ENCODE measurements at regions not wholly inside any gene's neighbourhood (a gene's known extent, or its start where the extent isn't known, plus 50 kb on each side); places are given as distances from the start of the nearest gene placed in this dataset.

GRCh38 chr4:24742335-24742734 lies 53.0 kb upstream of the SOD3 start:
- Histone ChIP-seq H3K4me1 (ENCODE audit: control insufficient read depth, insufficient read depth, low read length) (no peaks in the 10 kb centered on the region), H3K56ac (ENCODE audit: extremely low read depth, insufficient read depth, low read length) (no peak overlapping the region), H3K36me3 (ENCODE audit: control insufficient read depth, insufficient read depth, low read length) (no peaks in the 10 kb centered on the region), H3K9me3 (ENCODE audit: control insufficient read depth, insufficient read depth, low read length) (peaks cover 7% of the 10 kb centered on the region), H4K8ac (ENCODE audit: low read depth in 2 of 2, low read length in 2 of 2) (no peak overlapping the region), H3K14ac (replicated peaks; ENCODE audit: low read depth, low read length) (no peak overlapping the region), H2BK15ac (ENCODE audit: low read depth, low read length) (no peak overlapping the region), H3K9ac (ENCODE audit: low read depth, low read length) (no peak overlapping the region), H3K79me1 (ENCODE audit: low read depth in 1 of 2, low read length in 2 of 2) (no peaks in the 10 kb centered on the region), H2AFZ (replicated peaks; ENCODE audit: low read length, poor library complexity) (no peak overlapping the region), H4K91ac (ENCODE audit: insufficient read depth, low read depth, low read length) (no peak overlapping the region), H3K9me1 (ENCODE audit: insufficient read depth, low read length) (no peaks in the 10 kb centered on the region), H3K27ac (ENCODE audit: insufficient read depth, low read length) (no peak overlapping the region), H3K4me3 (ENCODE audit: insufficient read depth, low read depth, low read length) (no peak overlapping the region), H4K20me1 (ENCODE audit: insufficient read depth, low read length) (no peaks in the 10 kb centered on the region), H2BK120ac (ENCODE audit: low read depth, low read length) (no peak overlapping the region), H3K23ac (ENCODE audit: low read depth, low read length) (no peak overlapping the region), H3K4me2 (ENCODE audit: low read depth, low read length) (no peak overlapping the region), H2BK5ac (ENCODE audit: low read depth, low read length, poor library complexity, severe bottlenecking) (no peak overlapping the region), H2AK5ac (ENCODE audit: low read depth, low read length) (no peak overlapping the region), H2BK20ac (ENCODE audit: low read depth, low read length) (no peak overlapping the region), H3K27me3 (ENCODE audit: control insufficient read depth, insufficient read depth, low read length) (no peaks in the 10 kb centered on the region), H2AK9ac (replicated peaks; ENCODE audit: low read depth, low read length, poor library complexity) (no peak overlapping the region), H3K18ac (ENCODE audit: low read depth, low read length) (no peak overlapping the region), H3K4ac (ENCODE audit: low read depth, low read length) (no peak overlapping the region), H4K5ac (ENCODE audit: low read depth, low read length) (no peak overlapping the region)
- CTCF ChIA-PET = interaction anchor here (1.1 to 1.2 kb wide), 2 partner anchors 12 to 269 kb away, joined by 3 to 4 read pairs; no protein-coding TSS in a partner anchor
- no TSS peak for BruUV-seq (replicated peaks)
- POLR2A ChIA-PET (ENCODE audit: unreplicated experiment) = no interaction called here
- TF ChIP-seq MAFK (IDR thresholded peaks at IDR 0.05; ENCODE audit: low read depth, low read length) = no peak
- TF ChIP-seq SMC3 (IDR thresholded peaks at IDR 0.05; ENCODE audit: low read depth, low read length) = no peak
- TF ChIP-seq CHD1 (IDR thresholded peaks at IDR 0.05; ENCODE audit: low read depth, low read length) = no peak
- no peak for TF ChIP-seq USF2 (IDR thresholded peaks at IDR 0.05; ENCODE audit: low read depth, low read length)
- no peak for TF ChIP-seq RCOR1 (IDR thresholded peaks at IDR 0.05; ENCODE audit: insufficient replicate concordance, low read length)
- intact Hi-C loops (cut with micrococcal nuclease) (no loop called here), dilution Hi-C loops (cut with HindIII; ENCODE audit: low sequenced_read_pairs, unreplicated experiment) (no loop called here), in situ Hi-C loops (cut with MboI; ENCODE audit: low sequenced_read_pairs) (no loop called here)
- DNase-seq (no peak), ATAC-seq (ENCODE audit: low read depth) (peak; percentile 37; the same call in 1 of the 2 replicates)
- WGBS, 2 experiments (ENCODE audit: extremely low coverage in 2 of 2, insufficient read length in 1 of 2) = no CpG with 5 or more reads among the region's 2 CpGs

All from IMR-90 (cell line).